ENCODE measurements at regions not wholly inside any gene's neighbourhood (a gene's known extent, or its start where the extent isn't known, plus 50 kb on each side); places are given as distances from the start of the nearest gene placed in this dataset.

DNA sequence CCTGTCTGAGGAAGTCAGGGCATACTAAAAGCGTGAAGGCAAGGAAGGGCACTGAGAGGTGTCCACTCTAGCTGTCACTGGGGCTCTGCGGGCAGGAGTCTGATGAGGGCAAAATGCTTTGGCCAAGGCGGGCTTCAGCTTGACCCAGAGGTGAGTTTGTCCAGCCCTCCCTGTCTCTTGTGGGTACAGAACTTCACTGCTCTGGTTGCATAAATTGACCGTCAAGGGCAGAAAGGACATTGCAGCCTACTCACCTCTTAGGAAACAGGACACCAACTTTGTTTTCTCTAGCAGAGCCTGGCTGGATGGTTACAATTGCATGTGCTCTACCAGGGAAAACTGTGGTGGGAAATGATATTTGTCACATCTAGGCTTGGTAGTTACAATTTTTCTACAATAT, 170.9 kb downstream of the TMEM38B start:
- TF ChIP-seq POLR2A (IDR thresholded peaks at IDR 0.05; ENCODE audit: low read length) = no peak
- no peak for TF ChIP-seq GATA1 (IDR thresholded peaks at IDR 0.05; ENCODE audit: low read depth, low read length)
